Breast epithelium (tissue), 3 donors: ENCODE measurements at regions not wholly inside any gene's neighbourhood (a gene's known extent, or its start where the extent isn't known, plus 50 kb on each side); places are given as distances from the start of the nearest gene placed in this dataset.

Source experiments
- CTCF ChIP-seq, 3 donors: fragments of 450-650 bp; IDR thresholded peaks; one replicate each; pipeline ENCODE4 v1.5.1; 2016 to 2017; ENCODE audit warnings: antibody characterized with exemption in 3 of 3, mild to moderate bottlenecking in 3 of 3, moderate library complexity in 3 of 3
- POLR2A ChIP-seq: fragments of 450-650 bp; IDR thresholded peaks from one replicate; pipeline ENCODE4 v1.6.1; 2016; ENCODE audit warnings: antibody characterized with exemption, mild to moderate bottlenecking, moderate library complexity
- POLR2AphosphoS5 ChIP-seq, 3 donors: sonication (generic); formaldehyde crosslinking; IDR thresholded peaks; one replicate each; pipeline ENCODE4 v1.6.1; 2017; ENCODE audit warnings: antibody characterized with exemption in 3 of 3

GRCh38 chr12:124151583-124151982 is 143.3 kb upstream of the RFLNA start:
- TF ChIP-seq CTCF (IDR thresholded peaks at IDR 0.05) (no peak), POLR2A (no peak), POLR2AphosphoS5 (IDR thresholded peaks at IDR 0.05) (no peak)
